ENCODE measurements at regions not wholly inside any gene's neighbourhood (a gene's known extent, or its start where the extent isn't known, plus 50 kb on each side); places are given as distances from the start of the nearest gene placed in this dataset.

GRCh38 chr2:136188086-136188485, 70.1 kb upstream of the CXCR4 start:
- no peak for DNase-seq (ENCODE audit: extremely low read depth in 1 of 4, low spot score in 3 of 4)
- H3K4me1 ChIP-seq (replicated peaks in 1 of 2; ENCODE audit: control insufficient read depth in 2 of 2, insufficient read depth in 2 of 2, low read length in 2 of 2), result no peaks in the 10 kb centered on the region
- intact Hi-C loops (cut with micrococcal nuclease), result no loop called here
- no peak overlapping the region for H3K27ac ChIP-seq (ENCODE audit: extremely low read depth, low read depth, low read length)
- FAIRE-seq, result no peak
- H3K79me2 ChIP-seq (ENCODE audit: control insufficient read depth, insufficient read depth, low read length), result no peaks in the 10 kb centered on the region
- H3K36me3 ChIP-seq (ENCODE audit: control insufficient read depth, insufficient read depth, low read length), result no peaks in the 10 kb centered on the region
- POLR2A ChIA-PET, result no interaction called here
- in situ Hi-C loops (cut with MboI), result no loop called here
- 2% methylated on average over 3 of the region's 3 CpGs for WGBS (ENCODE audit: insufficient coverage, low coverage, missing lambda C conversion rate)
- no peaks in the 10 kb centered on the region for H3K27me3 ChIP-seq (ENCODE audit: control insufficient read depth in 2 of 2, insufficient read depth in 2 of 2, low read length in 2 of 2)
- TF ChIP-seq RBM17 (IDR thresholded peaks at IDR 0.05; ENCODE audit: borderline replicate concordance, low read depth, low read length) (no peak), MCM7 (IDR thresholded peaks at IDR 0.05) (no peak), RFX7 (CRISPR knock-in tag; IDR thresholded peaks at IDR 0.05) (no peak), TFAP4 (CRISPR knock-in tag; IDR thresholded peaks at IDR 0.05; ENCODE audit: borderline replicate concordance) (no peak), THAP7 (CRISPR knock-in tag; IDR thresholded peaks at IDR 0.05) (no peak), HNRNPLL (IDR thresholded peaks at IDR 0.05; ENCODE audit: low read depth, low read length, poor library complexity, severe bottlenecking) (no peak), PTBP1 (IDR thresholded peaks at IDR 0.05; ENCODE audit: low read depth, low read length) (no peak), PBX2 (CRISPR knock-in tag; IDR thresholded peaks at IDR 0.05; ENCODE audit: low read depth) (no peak), PBX2 (tag; conservative IDR thresholded peaks at IDR 0.05; ENCODE audit: low read depth) (no peak), NCOA1 (IDR thresholded peaks at IDR 0.05; ENCODE audit: low read depth) (no peak)
- H3K9me1 ChIP-seq (ENCODE audit: control insufficient read depth, insufficient read depth, low read length), result no peaks in the 10 kb centered on the region
- no peak overlapping the region for H3K4me3 ChIP-seq
- H3K4me2 ChIP-seq (ENCODE audit: insufficient read depth, low read length), result no peak overlapping the region
- no peak overlapping the region for H3K9ac ChIP-seq (ENCODE audit: insufficient read depth in 1 of 2, low read depth in 2 of 2, low read length in 2 of 2)
- no TSS peak for BruUV-seq (replicated peaks)
- CTCF ChIA-PET (ENCODE audit: low intra/inter-chr PET ratio), result no interaction called here
- H4K20me1 ChIP-seq (replicated peaks; ENCODE audit: control insufficient read depth, insufficient read depth, low read length), result no peaks in the 10 kb centered on the region
- H3K9me3 ChIP-seq (replicated peaks; ENCODE audit: control insufficient read depth, insufficient read depth, low read depth, low read length), result no peaks in the 10 kb centered on the region
- H2AFZ ChIP-seq (ENCODE audit: low read depth, low read length), result no peak overlapping the region
- ATAC-seq, result no peak
